ENCODE measurements at regions not wholly inside any gene's neighbourhood (a gene's known extent, or its start where the extent isn't known, plus 50 kb on each side); places are given as distances from the start of the nearest gene placed in this dataset.

DNA sequence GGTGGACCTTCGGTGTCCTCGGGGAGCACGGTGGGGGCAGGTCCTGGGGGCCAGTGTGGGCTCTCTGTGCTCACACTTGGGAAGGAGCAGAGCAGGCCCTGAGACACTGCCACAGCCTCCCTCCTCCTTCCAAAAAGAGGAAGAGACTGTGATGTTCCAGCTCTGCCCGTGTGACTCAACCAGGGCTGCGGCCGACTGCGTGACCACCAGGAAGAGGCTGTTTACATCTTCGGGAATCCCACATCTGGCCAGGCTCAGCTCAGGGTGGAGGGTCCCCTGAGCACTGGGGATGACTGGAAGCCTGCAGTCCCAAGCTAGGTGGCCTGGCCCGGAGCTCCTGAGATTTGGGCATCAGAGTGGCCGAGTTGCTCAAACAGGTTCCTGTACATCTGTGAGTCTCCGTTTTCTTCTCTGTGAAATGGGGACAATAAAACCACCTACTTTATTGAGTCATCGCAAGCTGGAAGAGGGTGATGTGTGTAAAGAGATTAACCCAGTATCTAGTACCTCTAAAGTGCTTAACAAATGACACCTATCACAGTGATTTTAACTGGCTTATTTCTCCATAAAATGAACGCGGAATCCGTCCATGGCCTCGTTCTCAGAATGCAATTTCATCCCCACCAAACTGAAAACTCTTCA lies 242.1 kb downstream of the DLL1 start:
- H3K27me3 ChIP-seq (ENCODE audit: control insufficient read depth in 3 of 3, insufficient read depth in 3 of 3, low read length in 2 of 3) = peaks cover 0 to 13% (median 0%) of the 10 kb centered on the region in 3 donors
- DNase-seq (peak in 1 of 3 donors; percentile 18), ATAC-seq (ENCODE audit: insufficient read depth, low FRiP score) (peak; percentile 32)
- H3K27ac ChIP-seq (ENCODE audit: low read depth in 1 of 2, low read length in 1 of 2) = peak overlapping the region in 1 of 2 donors; percentile 48
- TF ChIP-seq, protein P1, sequence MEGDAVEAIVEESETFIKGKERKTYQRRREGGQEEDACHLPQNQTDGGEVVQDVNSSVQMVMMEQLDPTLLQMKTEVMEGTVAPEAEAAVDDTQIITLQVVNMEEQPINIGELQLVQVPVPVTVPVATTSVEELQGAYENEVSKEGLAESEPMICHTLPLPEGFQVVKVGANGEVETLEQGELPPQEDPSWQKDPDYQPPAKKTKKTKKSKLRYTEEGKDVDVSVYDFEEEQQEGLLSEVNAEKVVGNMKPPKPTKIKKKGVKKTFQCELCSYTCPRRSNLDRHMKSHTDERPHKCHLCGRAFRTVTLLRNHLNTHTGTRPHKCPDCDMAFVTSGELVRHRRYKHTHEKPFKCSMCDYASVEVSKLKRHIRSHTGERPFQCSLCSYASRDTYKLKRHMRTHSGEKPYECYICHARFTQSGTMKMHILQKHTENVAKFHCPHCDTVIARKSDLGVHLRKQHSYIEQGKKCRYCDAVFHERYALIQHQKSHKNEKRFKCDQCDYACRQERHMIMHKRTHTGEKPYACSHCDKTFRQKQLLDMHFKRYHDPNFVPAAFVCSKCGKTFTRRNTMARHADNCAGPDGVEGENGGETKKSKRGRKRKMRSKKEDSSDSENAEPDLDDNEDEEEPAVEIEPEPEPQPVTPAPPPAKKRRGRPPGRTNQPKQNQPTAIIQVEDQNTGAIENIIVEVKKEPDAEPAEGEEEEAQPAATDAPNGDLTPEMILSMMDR (IDR thresholded peaks at IDR 0.05; ENCODE audit: control extremely low read depth, extremely low read depth) = no peak
- H3K4me3 ChIP-seq = no peak overlapping the region
- H3K36me3 ChIP-seq (ENCODE audit: control insufficient read depth in 4 of 4, insufficient read depth in 4 of 4, low read length in 4 of 4) = no peaks in the 10 kb centered on the region
- H3K9ac ChIP-seq (ENCODE audit: insufficient read depth in 1 of 2, low read length in 2 of 2) = no peak overlapping the region
- H3K4me1 ChIP-seq (ENCODE audit: control insufficient read depth in 5 of 5, insufficient read depth in 5 of 5, low read length in 5 of 5) = peaks cover 0 to 15% (median 0%) of the 10 kb centered on the region in 5 donors
- no peaks in the 10 kb centered on the region for H3K9me3 ChIP-seq (ENCODE audit: control insufficient read depth in 4 of 4, insufficient read depth in 3 of 4, low read length in 3 of 4)
- 40 to 63% methylated on average over 16 of the region's 16 CpGs for WGBS, 2 donors

DNA sequence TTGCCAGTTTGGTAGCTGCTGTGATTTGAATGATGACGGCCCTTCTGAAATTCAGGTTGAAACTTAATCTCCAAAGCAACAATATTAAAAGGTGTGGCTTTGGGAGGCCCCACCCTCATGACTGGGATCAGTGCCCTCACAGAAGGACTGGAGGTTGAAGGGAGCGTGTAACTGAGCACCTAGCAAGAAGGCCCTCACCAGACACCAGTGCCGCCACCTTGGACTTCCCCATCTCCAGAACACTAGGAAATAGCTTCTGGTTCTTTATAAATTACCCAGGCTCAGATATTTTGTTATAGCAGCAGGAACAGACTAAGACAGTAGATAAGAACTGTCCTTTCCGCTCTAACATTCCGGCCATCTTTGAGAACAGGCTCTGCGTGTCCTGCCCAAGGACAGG lies 243.1 kb downstream of the DLL1 start:
- no peaks in the 10 kb centered on the region for H3K9me3 ChIP-seq (ENCODE audit: control insufficient read depth in 4 of 4, insufficient read depth in 3 of 4, low read length in 3 of 4)
- 94 to 95% methylated on average over 6 of the region's 6 CpGs for WGBS, 2 donors
- H3K27me3 ChIP-seq (ENCODE audit: control insufficient read depth in 3 of 3, insufficient read depth in 3 of 3, low read length in 2 of 3) = peaks cover 0 to 14% (median 0%) of the 10 kb centered on the region in 3 donors
- H3K4me1 ChIP-seq (ENCODE audit: control insufficient read depth in 5 of 5, insufficient read depth in 5 of 5, low read length in 5 of 5) = peaks cover 0 to 19% (median 0%) of the 10 kb centered on the region in 5 donors
- H3K9ac ChIP-seq (ENCODE audit: insufficient read depth in 1 of 2, low read length in 2 of 2) = no peak overlapping the region
- DNase-seq = no peak
- TF ChIP-seq, protein P1 (IDR thresholded peaks at IDR 0.05; ENCODE audit: control extremely low read depth, extremely low read depth) = no peak
- H3K27ac ChIP-seq (ENCODE audit: low read depth in 1 of 2, low read length in 1 of 2) = no peak overlapping the region
- H3K36me3 ChIP-seq (ENCODE audit: control insufficient read depth in 4 of 4, insufficient read depth in 4 of 4, low read length in 4 of 4) = no peaks in the 10 kb centered on the region
- no peak overlapping the region for H3K4me3 ChIP-seq
- ATAC-seq (ENCODE audit: insufficient read depth, low FRiP score) = no peak

DNA sequence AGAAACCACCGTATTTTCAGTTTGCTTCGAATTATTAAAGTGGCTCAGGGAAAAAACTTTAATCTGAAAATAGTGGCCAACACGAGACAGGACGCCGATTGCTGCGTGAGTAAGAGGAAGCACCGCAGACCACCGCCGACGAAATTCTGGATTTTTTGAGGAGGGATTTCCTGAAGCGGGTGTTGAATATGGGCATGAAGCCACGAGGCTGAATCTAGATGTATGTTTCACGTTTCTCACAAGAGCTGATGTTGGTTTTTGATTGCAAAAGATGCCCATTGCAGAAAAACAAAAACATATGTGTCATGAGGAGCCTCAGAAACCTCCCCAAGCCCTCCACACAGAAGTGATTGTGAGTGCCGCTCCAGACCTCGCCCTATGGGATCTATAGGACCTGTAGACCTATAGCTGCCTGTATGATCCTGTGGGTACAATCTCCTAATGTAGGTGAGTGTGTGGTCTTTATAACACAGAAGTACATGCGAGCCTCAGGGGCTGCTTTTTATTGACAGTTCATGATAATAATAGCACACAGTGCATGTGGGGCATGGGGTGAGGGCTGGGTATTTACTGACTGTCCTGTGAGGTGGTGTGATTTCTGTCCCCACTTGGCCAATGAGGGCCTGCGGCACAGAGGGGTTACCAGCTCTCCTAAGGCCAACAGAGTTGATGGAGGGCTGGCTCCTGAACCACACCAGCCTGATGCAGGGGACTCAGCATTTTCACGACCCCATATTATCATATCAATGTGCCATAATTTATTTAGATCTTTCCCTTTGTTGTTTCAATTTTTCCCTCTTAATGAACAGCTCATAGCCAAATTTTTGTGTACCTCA lies 243.9 kb downstream of the DLL1 start:
- Histone ChIP-seq H3K27me3 (ENCODE audit: control insufficient read depth in 3 of 3, insufficient read depth in 3 of 3, low read length in 2 of 3) (peaks cover 0 to 14% (median 0%) of the 10 kb centered on the region in 3 donors), H3K9me3 (ENCODE audit: control insufficient read depth in 4 of 4, insufficient read depth in 3 of 4, low read length in 3 of 4) (no peaks in the 10 kb centered on the region), H3K36me3 (ENCODE audit: control insufficient read depth in 4 of 4, insufficient read depth in 4 of 4, low read length in 4 of 4) (no peaks in the 10 kb centered on the region), H3K4me3 (no peak overlapping the region), H3K4me1 (ENCODE audit: control insufficient read depth in 5 of 5, insufficient read depth in 5 of 5, low read length in 5 of 5) (peaks cover 0 to 19% (median 0%) of the 10 kb centered on the region in 5 donors), H3K27ac (ENCODE audit: low read depth in 1 of 2, low read length in 1 of 2) (no peak overlapping the region), H3K9ac (ENCODE audit: insufficient read depth in 1 of 2, low read length in 2 of 2) (no peak overlapping the region)
- WGBS, 2 donors = 46 to 61% methylated on average over 18 of the region's 18 CpGs
- TF ChIP-seq, protein P1 (IDR thresholded peaks at IDR 0.05; ENCODE audit: control extremely low read depth, extremely low read depth) = no peak
- DNase-seq = no peak
- no peak for ATAC-seq (ENCODE audit: insufficient read depth, low FRiP score)

Data from lung (tissue), 11 donors.